H9 (cell line): ENCODE measurements at regions not wholly inside any gene's neighbourhood (a gene's known extent, or its start where the extent isn't known, plus 50 kb on each side); places are given as distances from the start of the nearest gene placed in this dataset.

Source experiments
- DNase-seq: peaks from one replicate; pipeline ENCODE4 v3.0.0-alpha.2; 2017
- H2AFZ ChIP-seq: one replicate; pipeline ENCODE4 v1.6.1; 2013; ENCODE audit warnings: mild to moderate bottlenecking, low read length, control low read depth, moderate library complexity
- H2AK5ac ChIP-seq: 2 replicates; pipeline ENCODE4 v1.6.1; 2013; ENCODE audit warnings: low read length, control low read depth, mixed read lengths; ENCODE audit not compliant: insufficient read length
- H2BK120ac ChIP-seq: one replicate; pipeline ENCODE4 v1.6.1; 2013; ENCODE audit warnings: low read depth, mild to moderate bottlenecking, low read length, control low read depth, inconsistent platforms; ENCODE audit not compliant: poor library complexity, severe bottlenecking
- H2BK12ac ChIP-seq: 2 replicates; pipeline ENCODE4 v1.6.1; 2013; ENCODE audit warnings: low read length, control low read depth, mixed read lengths, low read depth; ENCODE audit not compliant: insufficient read length
- H2BK15ac ChIP-seq: 2 replicates; pipeline ENCODE4 v1.6.1; 2013; ENCODE audit warnings: low read depth, low read length, control low read depth
- H2BK20ac ChIP-seq: one replicate; pipeline ENCODE4 v1.6.1; 2013; ENCODE audit warnings: low read depth, mild to moderate bottlenecking, low read length, control low read depth, inconsistent platforms; ENCODE audit not compliant: poor library complexity, severe bottlenecking
- H2BK5ac ChIP-seq: 2 replicates; pipeline ENCODE4 v1.6.1; 2013; ENCODE audit warnings: low read length, control low read depth, mixed read lengths; ENCODE audit not compliant: insufficient read length
- H3K14ac ChIP-seq: 2 replicates; pipeline ENCODE4 v1.6.1; 2013; ENCODE audit warnings: low read length, control low read depth; ENCODE audit not compliant: insufficient read depth
- H3K18ac ChIP-seq: 2 replicates; pipeline ENCODE4 v1.6.1; 2013; ENCODE audit warnings: low read depth, mild to moderate bottlenecking, mixed read lengths, low read length, control low read depth; ENCODE audit not compliant: insufficient read length
- H3K23ac ChIP-seq: 2 replicates; pipeline ENCODE4 v1.6.1; 2013; ENCODE audit warnings: low read length, control low read depth, mixed read lengths, low read depth; ENCODE audit not compliant: insufficient read length
- H3K23me2 ChIP-seq: 2 replicates; pipeline ENCODE4 v1.6.1; 2013; ENCODE audit warnings: low read depth, mild to moderate bottlenecking, mixed read lengths, low read length, control low read depth; ENCODE audit not compliant: insufficient read length, poor library complexity, severe bottlenecking
- H3K27ac ChIP-seq: 2 replicates; pipeline ENCODE4 v1.5.1; 2013; ENCODE audit warnings: low read length, control low read depth, mixed read lengths, low read depth; ENCODE audit not compliant: insufficient read length
- H3K27me3 ChIP-seq: 2 replicates; pipeline ENCODE4 v1.6.1; 2013; ENCODE audit warnings: low read length, control low read depth, inconsistent platforms; ENCODE audit not compliant: insufficient read depth
- H3K4ac ChIP-seq: 2 replicates; pipeline ENCODE4 v1.6.1; 2013; ENCODE audit warnings: low read depth, mild to moderate bottlenecking, control low read depth, inconsistent platforms, low read length, moderate library complexity
- H3K4me1 ChIP-seq: 2 replicates; pipeline ENCODE4 v1.6.1; 2013; ENCODE audit warnings: low read length, control low read depth, inconsistent platforms; ENCODE audit not compliant: insufficient read depth
- H3K4me2 ChIP-seq: 2 replicates; pipeline ENCODE4 v1.6.1; 2013; ENCODE audit warnings: low read length, control low read depth, mixed read lengths; ENCODE audit not compliant: insufficient read length, insufficient read depth
- H3K56ac ChIP-seq: 2 replicates; pipeline ENCODE4 v1.6.1; 2013; ENCODE audit warnings: low read depth, mild to moderate bottlenecking, mixed read lengths, low read length, control low read depth; ENCODE audit not compliant: insufficient read length
- H3K79me1 ChIP-seq: 2 replicates; pipeline ENCODE4 v1.6.1; 2013; ENCODE audit warnings: low read depth, mild to moderate bottlenecking, moderate library complexity, low read length, control low read depth, inconsistent platforms; ENCODE audit not compliant: insufficient read depth, poor library complexity, severe bottlenecking
- H3K79me2 ChIP-seq: 2 replicates; pipeline ENCODE4 v1.6.1; 2013; ENCODE audit warnings: low read length, control low read depth, inconsistent platforms; ENCODE audit not compliant: insufficient read depth
- H3K9ac ChIP-seq: 2 replicates; pipeline ENCODE4 v1.6.1; 2013; ENCODE audit warnings: low read length, control low read depth, mixed read lengths; ENCODE audit not compliant: insufficient read length; ENCODE audit errors: extremely low read depth
- H3K9me3 ChIP-seq: one replicate; pipeline ENCODE4 v1.6.1; 2013; ENCODE audit warnings: low read depth, low read length, inconsistent platforms; ENCODE audit not compliant: control insufficient read depth
- H3T11ph ChIP-seq: one replicate; pipeline ENCODE4 v1.6.1; 2013; ENCODE audit warnings: mild to moderate bottlenecking, low read length, control low read depth, inconsistent platforms
- H4K20me1 ChIP-seq: one replicate; pipeline ENCODE4 v1.6.1; 2013; ENCODE audit not compliant: control insufficient read depth, insufficient read length, insufficient read depth
- H4K5ac ChIP-seq: 2 replicates; pipeline ENCODE4 v1.6.1; 2013; ENCODE audit warnings: low read depth, mild to moderate bottlenecking, mixed read lengths, low read length, control low read depth; ENCODE audit not compliant: insufficient read length
- H4K8ac ChIP-seq: replicated peaks from 2 replicates; pipeline ENCODE4 v1.6.1; 2013; ENCODE audit warnings: low read length, control low read depth, mixed read lengths, low read depth; ENCODE audit not compliant: insufficient read length
- H4K91ac ChIP-seq: 2 replicates; pipeline ENCODE4 v1.6.1; 2013; ENCODE audit warnings: low read depth, mild to moderate bottlenecking, moderate library complexity, mixed read lengths, low read length, control low read depth; ENCODE audit not compliant: insufficient read length
- H3K27ac Mint-ChIP-seq, 3 experiments: 2 replicates in 2 of 3; 3 replicates in 1 of 3; pipeline ENCODE4 v1.8.0; 2020 to 2021; ENCODE audit warnings: mixed read lengths in 3 of 3, mild to moderate bottlenecking in 1 of 3, moderate library complexity in 1 of 3
- H3K27me3 Mint-ChIP-seq: 2 replicates; pipeline ENCODE4 v1.8.0; 2021; ENCODE audit warnings: low read depth, mild to moderate bottlenecking, moderate library complexity, mixed read lengths
- H3K36me3 Mint-ChIP-seq, 3 experiments: 2 replicates in 2 of 3; 3 replicates in 1 of 3; pipeline ENCODE4 v1.8.0; 2020 to 2021; ENCODE audit warnings: low read depth in 3 of 3, mixed read lengths in 3 of 3; ENCODE audit not compliant: insufficient read depth in 1 of 3
- H3K4me1 Mint-ChIP-seq, 2 experiments: 2 replicates each; pipeline ENCODE4 v1.8.0; 2020; ENCODE audit warnings: mixed read lengths in 2 of 2
- H3K4me3 Mint-ChIP-seq, 2 experiments: 2 replicates in 1 of 2; 3 replicates in 1 of 2; pipeline ENCODE4 v1.8.0; 2020 to 2021; ENCODE audit warnings: mild to moderate bottlenecking in 2 of 2, mixed read lengths in 2 of 2, moderate library complexity in 1 of 2
- H3K9me3 Mint-ChIP-seq, 2 experiments: 2 replicates in 1 of 2; 3 replicates in 1 of 2; pipeline ENCODE4 v1.8.0; 2020; ENCODE audit warnings: mild to moderate bottlenecking in 2 of 2, mixed read lengths in 2 of 2, moderate library complexity in 1 of 2
- CTCF ChIP-seq: fragments of 200-600 bp; sonication (generic); conservative IDR thresholded peaks from 3 replicates; pipeline ENCODE4 v1.8.0; 2021; ENCODE audit warnings: antibody characterized with exemption, mild to moderate bottlenecking
- WGBS: extraction: QIAGEN DNeasy Blood & Tissue Kit; methylation state at CpG from one replicate; pipeline ENCODE4 v1.1.7; 2013; ENCODE audit warnings: missing lambda C conversion rate, low lambda C conversion rate, mixed read lengths; ENCODE audit not compliant: insufficient read length; ENCODE audit errors: extremely low coverage; 5-methylcytosine and 5-hydroxymethylcytosine counted together

- Histone ChIP-seq H3K79me1 (no peaks in the 10 kb centered on the region), H4K91ac (no peak overlapping the region), H2AK5ac (no peak overlapping the region), H3K56ac (no peak overlapping the region), H2BK120ac (no peak overlapping the region), H3K9me3 (no peaks in the 10 kb centered on the region), H3K4me2 (no peak overlapping the region), H3K4ac (no peak overlapping the region), H3K18ac (no peak overlapping the region), H3K9ac (no peak overlapping the region), H2BK12ac (no peak overlapping the region), H2BK5ac (no peak overlapping the region), H2BK15ac (no peak overlapping the region), H3K27me3 (no peaks in the 10 kb centered on the region), H4K8ac (no peak overlapping the region), H2AFZ (no peak overlapping the region), H3K14ac (no peak overlapping the region), H3K23ac (no peak overlapping the region), H4K20me1 (no peaks in the 10 kb centered on the region), H4K5ac (no peak overlapping the region), H3K79me2 (no peaks in the 10 kb centered on the region), H3K27ac (no peak overlapping the region), H3K23me2 (no peaks in the 10 kb centered on the region), H3K4me1 (no peaks in the 10 kb centered on the region), H2BK20ac (no peak overlapping the region), H3T11ph (no peak overlapping the region)
- Mint-ChIP-seq H3K27ac (no peak overlapping the region; a peak in 1 of 7 replicates), H3K4me3 (no peak overlapping the region), H3K9me3 (peaks cover 3 to 6% of the 10 kb centered on the region in 2 experiments; a peak in 2 of 5 replicates), H3K4me1 (no peaks in the 10 kb centered on the region), H3K27me3 (peaks cover 2% of the 10 kb centered on the region), H3K36me3 (no peaks in the 10 kb centered on the region)
- WGBS, result no CpG with 5 or more reads among the region's 18 CpGs
- no peak for DNase-seq
- TF ChIP-seq CTCF, result no peak
Measured at GRCh38 chr5:3490957-3491507, 104.6 kb upstream of the IRX1 start.
